NCI-H1092 treated with DMSO at 0.1 percent for 48 hours (cell line): ENCODE measurements at regions not wholly inside any gene's neighbourhood (a gene's known extent, or its start where the extent isn't known, plus 50 kb on each side); places are given as distances from the start of the nearest gene placed in this dataset.

ENCODE experiments used
- DNase-seq: peaks from one replicate; lab custom pipeline; 2025; lab: John Stamatoyannopoulos, UW

DNA sequence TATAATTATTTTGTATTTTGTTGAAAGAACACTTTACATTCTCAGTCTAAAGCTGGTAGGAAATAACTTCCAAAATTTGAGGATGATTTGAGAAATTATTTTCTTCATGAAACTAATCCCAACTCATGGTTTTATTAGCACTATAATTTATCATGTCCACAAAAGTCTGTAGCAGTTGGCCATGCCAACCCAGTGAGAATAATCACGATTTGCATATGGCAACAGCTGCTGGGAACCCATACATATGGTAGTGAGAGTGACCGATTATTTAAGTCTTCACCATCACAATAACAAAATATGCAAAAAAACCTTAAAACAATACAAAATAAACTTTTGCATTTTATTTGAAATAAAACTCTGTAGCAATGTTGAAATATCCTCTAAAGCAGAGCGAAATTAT is 445.9 kb upstream of the ANO3 start:
- no peak for DNase-seq

DNA sequence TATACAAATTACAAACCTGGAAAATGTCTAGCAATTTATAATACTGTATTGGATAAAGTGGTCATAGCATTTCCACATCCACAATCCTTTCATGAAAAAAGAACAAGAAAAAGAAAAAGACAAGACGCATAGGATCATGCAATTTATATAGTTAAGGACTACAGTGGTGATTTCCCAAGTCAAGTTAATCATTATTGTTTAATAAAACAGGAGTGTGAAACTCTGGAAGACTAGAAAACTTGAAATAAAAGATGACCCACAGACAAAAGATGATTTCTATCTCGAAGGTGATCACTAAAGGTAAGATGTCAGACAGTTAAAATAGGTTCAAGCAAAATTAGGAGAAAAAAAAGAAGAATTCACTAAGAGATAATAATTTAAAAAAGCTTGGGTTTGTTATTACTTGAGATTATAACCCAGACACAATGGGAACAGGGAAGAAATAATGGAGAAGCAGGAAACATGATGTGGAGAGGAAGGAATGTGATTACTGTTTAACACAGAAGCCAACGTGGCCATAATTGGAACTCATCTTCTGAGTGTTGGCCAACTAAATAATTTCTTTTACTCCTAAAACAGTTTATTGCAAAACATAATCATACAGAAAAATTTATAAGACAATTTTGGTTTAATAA is 441.2 kb upstream of the ANO3 start:
- DNase-seq, result no peak

DNA sequence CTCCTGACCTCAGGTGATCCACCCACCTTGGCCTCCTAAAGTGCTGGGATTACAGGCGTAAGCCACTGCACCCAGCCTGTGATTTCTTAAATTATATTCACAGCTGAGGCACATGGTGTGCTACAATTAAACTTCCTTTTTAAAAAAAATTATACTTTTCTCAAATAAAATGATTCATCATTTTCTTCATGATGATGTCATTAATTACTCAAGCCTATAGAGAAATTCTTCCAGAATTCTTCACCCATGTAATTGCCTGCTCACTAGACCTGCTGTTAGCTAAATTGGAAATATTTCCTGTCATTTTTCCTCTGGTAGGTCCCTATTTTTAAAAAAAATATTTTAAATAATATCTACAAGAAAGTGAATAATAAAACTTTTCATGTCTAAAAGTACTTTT is 440.0 kb upstream of the ANO3 start:
- DNase-seq, result no peak

DNA sequence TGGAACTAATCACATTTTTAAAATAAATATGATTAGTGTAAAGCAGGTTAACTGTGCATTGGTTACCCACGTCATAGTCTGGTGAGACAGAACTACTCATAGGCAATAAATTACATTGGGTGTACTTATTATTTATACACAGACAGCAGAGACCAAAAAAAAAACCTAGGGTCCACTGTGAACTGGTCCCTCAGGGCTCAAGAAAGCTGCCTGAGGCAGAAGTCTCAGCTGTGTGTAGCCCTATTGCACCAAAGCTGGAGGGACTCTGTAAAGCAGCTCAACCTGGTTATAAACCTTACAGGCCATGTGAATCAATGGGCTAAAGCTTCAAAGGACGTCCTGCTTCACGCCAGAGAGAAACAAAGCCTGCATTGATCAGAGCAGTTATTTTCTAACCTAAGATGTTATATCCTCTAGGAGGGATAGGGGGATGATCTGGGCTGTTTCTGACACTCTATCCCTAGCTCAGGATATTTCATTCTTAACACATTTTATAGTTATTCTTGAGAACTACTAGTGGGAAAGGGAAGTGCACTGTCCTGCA is 432.2 kb upstream of the ANO3 start:
- DNase-seq, result no peak

DNA sequence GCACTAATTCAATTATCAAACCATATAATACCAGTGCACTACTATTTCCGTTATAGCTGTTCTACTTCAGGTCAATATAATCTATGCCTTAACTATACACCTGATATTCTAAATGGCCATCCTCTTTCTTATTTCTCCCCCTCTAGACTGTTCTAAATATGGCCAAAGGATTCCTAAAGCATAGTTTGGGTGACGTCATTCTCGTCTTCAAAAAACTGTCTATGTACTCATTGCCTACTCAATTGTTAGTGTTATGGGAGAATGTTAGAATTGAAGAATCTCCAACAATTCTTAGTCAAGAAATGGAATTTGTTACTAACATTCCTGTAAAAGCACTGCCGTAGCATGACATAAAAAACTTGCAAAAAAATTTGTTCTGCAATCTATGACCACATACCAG is 431.1 kb upstream of the ANO3 start:
- no peak for DNase-seq

DNA sequence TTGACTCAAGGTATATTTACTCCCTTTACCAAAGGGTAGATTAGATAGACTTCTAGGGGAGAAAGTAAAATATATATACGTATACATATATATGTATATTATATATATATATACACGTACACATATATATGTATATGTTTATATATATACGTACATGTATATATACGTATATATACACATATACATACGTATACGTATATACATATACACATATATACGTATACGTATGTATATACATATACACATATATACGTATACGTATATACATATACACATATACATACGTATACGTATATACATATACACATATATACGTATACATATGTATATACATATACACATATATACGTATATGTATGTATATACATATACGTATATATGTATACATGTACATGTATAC is 430.5 kb upstream of the ANO3 start:
- no peak for DNase-seq

DNA sequence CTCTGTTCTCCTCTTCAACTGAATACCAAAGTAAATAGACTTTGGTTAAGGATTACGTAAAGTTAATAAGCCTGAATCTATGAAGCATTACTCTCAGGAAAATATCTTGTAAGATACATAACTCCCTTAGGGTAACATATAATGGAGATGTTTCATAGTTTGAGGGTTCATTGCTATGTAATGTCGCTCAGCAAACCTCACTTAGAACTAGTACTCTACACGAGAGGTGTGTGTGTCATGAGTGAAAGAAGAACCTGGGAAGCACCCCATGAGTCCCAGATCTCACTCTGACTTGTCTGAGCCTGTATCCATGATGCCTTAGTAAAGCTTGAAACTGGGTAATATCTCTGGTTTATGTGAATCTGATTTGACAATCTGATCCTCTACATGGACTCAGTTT is 429.5 kb upstream of the ANO3 start:
- no peak for DNase-seq

DNA sequence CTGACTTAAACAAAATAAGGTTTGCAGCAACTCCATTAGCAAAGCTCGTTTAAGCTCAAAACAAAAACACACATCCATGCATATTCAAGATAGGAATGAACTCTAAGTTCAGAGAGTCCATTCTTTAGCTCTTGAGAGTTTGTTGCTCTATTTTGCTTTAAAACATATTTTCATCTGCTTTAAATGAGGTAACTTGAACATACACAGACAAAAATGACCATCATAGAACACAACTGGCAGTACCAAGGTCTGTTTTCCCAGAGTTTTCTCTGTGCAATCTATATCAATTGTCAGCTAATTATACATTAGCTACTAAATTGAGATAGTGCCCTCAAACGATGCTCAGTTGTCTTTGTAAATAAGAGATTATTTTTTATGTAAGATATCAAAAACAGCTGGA is 423.2 kb upstream of the ANO3 start:
- no peak for DNase-seq

DNA sequence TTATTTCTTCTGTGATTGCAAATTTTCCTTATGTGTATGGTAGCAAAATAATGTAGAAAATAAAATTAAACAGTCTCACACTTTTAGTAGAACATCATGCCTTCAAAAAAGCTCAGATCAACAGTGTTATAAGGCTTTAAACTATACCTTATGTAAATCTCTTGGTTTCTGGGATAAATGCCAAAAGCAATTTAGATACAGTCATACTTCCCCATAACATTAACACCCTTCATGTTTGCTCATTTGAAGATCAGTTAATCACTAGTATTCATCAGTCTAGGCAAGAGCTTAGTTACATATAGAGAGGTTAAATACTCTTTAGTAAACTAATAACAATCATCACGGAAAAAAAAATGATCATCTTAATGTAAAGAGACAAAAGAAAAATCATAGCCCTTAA is 421.8 kb upstream of the ANO3 start:
- no peak for DNase-seq

DNA sequence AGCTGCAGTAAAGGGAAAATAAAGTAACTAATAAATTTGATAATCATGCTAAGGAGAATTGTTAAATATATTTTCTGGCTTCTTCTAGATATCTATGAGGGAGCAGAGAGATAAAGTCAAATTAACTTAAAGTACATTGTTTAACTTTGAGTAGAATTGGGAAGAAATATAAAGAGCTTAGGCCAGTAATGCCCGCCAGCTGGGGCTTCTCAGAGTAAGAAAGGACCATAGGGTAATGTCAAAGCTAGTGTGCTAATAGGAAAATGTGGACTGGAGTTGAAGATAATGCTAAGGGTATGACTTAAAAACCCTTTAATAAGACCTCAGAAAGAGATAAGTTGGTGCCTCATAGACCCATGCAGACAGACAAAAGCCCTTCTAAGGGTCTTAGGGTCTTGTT is 411.6 kb upstream of the ANO3 start:
- DNase-seq, result no peak

DNA sequence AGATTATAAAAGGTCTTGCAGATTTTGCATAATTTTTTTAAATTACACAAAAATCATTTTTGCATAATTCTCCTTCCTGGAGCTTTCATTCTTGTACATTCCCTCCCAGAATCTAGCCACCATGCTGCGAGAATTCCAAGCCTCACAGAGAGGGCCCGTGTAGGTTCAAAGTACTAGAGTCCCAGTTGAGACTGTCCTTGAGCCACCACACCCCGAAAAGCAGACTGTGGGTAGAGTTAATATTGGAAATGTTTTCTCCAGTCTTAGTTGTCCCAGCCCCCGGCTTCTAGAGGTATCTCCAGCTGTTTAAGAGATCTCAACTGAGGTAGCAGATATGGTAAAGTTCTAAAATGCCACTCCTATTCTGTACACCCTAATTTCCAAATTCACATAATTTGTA is 407.3 kb upstream of the ANO3 start:
- DNase-seq, result no peak

DNA sequence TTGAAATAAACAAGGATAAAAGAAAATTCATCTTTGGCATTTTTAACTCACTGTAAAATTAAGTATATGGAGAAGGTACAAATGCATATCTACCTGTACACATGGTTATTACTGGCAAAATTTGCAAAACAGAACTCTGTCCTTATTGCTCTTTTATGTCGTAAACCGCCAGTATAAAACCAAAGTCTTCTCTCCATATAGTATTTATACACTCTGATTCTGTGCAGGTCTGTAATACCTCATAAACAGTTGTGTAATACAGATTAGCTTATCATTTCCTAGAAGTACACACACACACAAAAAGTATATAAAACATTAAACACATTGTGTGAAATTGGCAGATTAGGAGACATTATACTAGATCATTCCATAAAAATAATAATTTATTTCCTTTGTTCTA is 406.6 kb upstream of the ANO3 start:
- no peak for DNase-seq

DNA sequence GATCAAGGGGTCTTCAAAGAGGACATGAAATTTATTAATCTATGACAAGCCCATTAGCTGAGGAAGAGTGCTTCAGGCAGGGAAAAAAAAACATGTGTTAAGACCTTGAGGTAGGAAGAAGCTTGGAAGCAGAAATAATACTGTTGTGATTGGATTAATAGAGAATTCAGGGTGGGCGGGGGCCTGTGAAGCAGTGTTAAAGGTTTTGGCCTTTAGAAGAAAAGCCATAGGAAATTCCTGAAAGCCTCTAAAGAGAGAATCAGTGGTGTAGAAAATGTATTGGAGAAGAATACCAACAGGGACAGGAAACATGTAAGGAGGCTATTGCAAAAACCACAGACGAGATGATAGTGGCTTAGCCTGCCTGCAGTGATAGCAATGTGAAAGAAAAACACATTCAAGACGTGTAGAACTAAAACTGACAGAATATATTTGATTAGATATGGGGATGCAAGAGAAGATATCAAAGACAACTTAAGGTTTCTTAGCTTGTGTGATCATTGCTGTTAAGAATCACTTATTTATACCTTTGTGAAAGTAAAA is 404.4 kb upstream of the ANO3 start:
- DNase-seq, result no peak

DNA sequence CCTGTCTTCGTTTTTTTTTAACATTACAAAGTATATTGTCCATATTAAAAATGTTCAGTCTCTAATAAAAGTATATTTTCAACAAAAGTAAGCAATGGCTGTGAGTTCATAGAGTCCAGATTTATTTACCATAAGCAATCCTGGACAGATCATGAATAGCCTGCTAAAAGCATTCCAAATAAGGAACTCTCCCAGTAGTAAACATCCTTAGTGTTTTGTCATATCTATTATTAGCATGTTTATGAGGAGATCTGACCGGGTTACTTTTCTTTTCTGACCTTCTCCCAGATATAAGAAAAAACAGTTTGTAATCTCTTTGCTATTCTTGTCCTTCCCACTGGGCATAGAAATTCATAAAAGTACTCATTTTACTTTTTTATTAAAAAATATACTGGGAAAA is 403.9 kb upstream of the ANO3 start:
- DNase-seq, result no peak

DNA sequence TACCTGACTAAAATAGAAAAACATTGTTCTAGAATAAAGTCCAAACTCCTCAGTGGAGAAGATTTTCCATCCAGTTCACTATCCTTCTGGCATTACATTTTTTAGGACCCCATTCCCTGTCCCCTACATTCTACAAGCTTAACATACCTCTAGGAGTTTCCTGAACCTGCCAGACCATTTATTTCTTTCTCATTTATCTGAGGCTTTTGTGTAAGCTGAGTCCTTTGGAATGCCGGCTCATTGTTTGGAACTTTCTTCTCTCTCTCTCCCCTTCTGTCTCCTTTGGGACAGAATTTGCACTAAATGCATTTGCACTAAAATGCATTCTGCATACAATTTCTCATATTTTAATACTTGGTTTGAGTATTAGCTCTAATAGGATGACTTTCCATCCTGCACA is 393.0 kb upstream of the ANO3 start:
- no peak for DNase-seq

DNA sequence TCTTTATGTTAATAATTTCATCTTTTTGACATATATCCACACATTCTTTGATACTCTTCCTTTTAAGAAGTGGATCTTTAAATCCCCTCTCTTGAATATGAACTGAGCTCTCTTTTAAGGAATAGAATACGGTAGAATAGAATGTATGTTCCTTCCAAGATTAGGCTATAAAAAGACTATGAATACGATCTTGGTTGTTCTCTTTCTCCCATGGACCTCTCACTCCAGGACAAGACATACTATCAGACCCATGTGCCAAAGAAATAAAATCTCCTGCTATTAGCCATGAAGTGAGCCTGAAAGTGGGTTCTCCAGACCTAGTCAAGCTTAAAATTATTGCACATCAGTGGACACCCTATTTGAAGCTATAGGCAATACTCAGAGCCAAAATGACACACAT is 392.2 kb upstream of the ANO3 start:
- no peak for DNase-seq

DNA sequence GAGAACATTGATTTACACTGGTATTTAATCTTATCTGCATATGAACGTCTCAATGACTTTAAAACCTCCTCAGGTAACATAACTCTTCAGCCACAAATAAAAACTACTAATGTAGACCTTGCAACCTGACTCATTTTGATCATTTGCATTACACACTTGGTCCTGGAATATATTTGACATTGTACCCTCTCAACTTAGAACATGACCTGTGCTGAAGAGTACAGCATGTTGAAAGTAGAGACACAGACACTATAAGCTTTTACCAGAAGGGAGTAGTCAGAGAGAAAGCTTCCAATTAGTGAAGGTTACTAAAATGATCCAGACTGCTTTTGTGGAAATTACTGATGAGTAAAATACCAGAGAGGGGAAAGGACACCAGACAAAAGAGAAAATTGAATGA is 390.6 kb upstream of the ANO3 start:
- no peak for DNase-seq

DNA sequence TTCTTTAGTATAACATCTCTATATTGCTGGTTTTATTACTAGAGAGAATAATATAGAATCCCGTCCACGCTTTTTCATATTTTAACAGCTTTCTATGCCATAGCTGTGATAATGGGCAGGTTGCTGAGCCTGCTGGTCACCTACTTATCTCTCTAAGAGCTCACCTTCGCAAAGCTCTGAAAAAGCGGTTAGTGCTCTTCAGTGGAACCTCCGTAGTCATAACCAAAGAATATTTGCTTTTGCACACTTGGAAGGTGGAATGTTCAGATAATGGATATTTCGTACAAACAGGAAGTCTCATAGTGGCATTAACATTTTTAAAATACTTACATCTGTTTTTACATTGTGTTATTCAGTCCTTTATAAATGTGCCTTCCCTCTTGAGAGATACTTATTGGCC is 388.9 kb upstream of the ANO3 start:
- no peak for DNase-seq

DNA sequence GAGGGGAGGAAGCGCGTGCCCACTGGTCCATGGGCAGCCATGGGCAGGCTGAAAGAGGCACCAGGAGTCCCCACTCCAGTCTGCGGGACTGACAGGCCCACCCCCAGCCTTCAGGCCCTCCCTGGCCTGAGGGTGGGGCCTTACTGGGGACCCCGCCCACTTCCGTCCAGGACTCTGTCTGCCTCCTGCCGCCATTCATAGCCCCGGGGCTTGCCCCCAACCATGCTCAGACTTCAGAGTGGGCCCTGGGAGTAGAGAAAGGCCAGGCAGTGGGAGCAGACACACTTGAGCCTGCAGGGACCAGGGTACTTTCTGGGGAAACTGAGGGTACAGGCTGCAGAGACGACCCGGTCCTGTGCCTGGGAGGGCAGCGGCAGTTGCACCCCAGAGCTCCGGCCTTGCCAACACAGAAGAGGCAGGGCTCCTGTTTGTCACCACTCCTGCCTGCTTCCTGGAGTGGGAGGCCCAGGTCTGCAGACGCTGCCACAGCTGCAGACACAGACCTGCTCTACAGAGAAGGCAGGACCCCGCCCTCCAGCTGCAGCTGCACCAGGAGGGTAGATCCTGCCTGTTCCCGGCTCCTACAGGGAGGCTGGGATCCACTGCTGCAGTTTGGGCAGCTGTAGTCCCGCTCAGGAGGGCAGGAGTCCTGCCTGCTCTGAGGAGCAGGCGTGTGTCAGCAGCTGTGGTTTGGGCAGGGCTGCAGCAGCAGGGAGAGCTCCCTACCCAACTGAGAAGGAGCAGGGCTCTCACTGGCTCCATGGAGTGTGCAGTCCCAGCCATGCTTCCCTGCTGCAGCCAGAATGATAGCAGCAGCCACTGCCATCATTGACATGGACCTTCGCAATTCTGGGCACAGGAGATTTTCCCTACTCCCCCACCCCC is 387.9 kb upstream of the ANO3 start:
- DNase-seq, result no peak

DNA sequence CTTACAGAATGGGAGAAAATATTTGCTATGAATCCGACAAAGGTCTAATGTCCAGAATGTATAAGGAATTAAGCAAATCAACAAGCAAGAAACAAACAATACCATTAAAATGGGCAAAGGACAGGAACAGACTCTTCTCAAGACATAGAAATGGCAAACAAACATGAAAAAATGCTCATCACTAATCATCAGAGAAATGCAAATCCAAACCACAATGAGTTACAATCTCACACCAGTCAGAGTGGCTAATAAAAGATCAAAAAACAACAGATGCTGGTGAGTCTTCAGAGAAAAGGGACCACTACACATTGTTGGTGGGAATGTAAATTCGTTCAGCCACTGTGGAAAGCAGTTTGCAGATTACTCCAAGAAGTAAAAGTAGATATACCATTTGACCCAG is 382.0 kb upstream of the ANO3 start:
- no peak for DNase-seq

DNA sequence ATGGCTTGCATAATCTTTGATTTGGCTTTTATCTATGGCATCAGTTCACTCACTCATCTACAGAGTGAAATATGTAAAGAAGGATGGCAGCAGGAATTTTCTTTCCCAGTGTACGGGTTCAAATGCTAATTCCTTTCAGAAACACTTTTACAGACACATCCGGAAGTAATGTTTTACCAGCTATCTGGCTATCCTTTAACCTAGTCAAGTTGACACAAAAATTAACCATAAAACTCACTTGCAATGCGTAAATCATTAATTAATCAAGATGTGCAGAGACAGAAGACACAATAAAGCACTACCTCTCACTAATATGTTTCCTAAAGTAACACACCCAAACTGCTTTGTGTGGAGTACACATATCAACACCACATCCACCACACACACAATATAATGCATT is 378.9 kb upstream of the ANO3 start:
- DNase-seq, result no peak

DNA sequence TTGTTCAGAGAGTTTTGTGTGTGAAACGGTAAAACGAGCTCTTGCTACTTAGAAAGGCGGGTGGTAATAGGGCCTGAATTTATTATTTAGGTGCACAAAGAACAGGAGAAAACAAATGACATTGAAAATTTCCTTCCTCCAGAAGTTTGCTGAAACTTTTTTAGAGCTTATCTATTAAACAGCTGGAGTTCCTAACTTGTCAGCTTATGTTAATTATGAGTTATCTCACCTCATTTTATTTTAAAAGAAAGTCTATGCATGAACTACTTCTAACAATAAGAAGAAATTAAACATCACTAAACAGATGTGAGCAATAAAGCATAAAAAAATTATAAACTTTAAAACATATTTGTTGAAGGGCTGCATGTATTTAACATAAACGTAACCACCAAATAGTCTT is 373.9 kb upstream of the ANO3 start:
- no peak for DNase-seq

DNA sequence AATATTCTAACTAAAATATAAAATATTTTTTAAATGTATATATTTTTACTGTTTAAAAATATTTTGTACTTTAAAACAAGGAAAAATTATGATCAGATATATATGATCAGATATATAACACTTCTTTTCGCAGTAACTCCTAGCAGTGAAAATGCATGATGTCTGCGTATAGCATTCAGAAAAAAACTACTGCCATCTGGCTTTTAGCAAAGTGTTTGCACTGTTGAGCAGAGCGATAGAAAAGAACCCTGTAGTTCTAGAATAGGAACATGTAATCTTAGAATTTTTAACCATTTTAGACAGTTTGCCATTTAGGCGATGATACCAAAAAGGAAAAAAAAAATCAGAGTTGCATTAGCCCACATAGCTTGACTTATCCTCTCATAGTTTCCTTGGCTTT is 370.4 kb upstream of the ANO3 start:
- no peak for DNase-seq
